Adipocyte (in vitro differentiated cells): ENCODE measurements at regions not wholly inside any gene's neighbourhood (a gene's known extent, or its start where the extent isn't known, plus 50 kb on each side); places are given as distances from the start of the nearest gene placed in this dataset.
"Not testable (repeated sequence)": the region's sequence is repeated elsewhere in the genome, so short reads cannot be mapped to it uniquely, and the experiment has no call there.

Experiments
- DNase-seq: peaks from one replicate; pipeline ENCODE4 v3.0.0-alpha.2; 2015; ENCODE audit warnings: low read depth
- H3K27me3 ChIP-seq: replicated peaks from 2 replicates; pipeline ENCODE4 v1.7.0; 2013; ENCODE audit warnings: mild to moderate bottlenecking, low read length, moderate library complexity; ENCODE audit not compliant: control insufficient read depth, insufficient read depth
- H3K36me3 ChIP-seq: 2 replicates; pipeline ENCODE4 v1.7.0; 2013; ENCODE audit warnings: low read length, mild to moderate bottlenecking, moderate library complexity; ENCODE audit not compliant: control insufficient read depth, insufficient read depth, severe bottlenecking
- H3K4me1 ChIP-seq: 2 replicates; pipeline ENCODE4 v1.7.0; 2013; ENCODE audit warnings: mild to moderate bottlenecking, low read length, moderate library complexity; ENCODE audit not compliant: control insufficient read depth, insufficient read depth
- H3K4me3 ChIP-seq: 2 replicates; pipeline ENCODE4 v1.7.0; 2013; ENCODE audit warnings: mild to moderate bottlenecking, low read length, moderate library complexity
- H3K9ac ChIP-seq: 2 replicates; pipeline ENCODE4 v1.7.0; 2013; ENCODE audit warnings: mild to moderate bottlenecking, low read length, moderate library complexity
- H3K9me3 ChIP-seq: 2 replicates; pipeline ENCODE4 v1.7.0; 2013; ENCODE audit warnings: mild to moderate bottlenecking, low read length, moderate library complexity; ENCODE audit not compliant: control insufficient read depth

DNA sequence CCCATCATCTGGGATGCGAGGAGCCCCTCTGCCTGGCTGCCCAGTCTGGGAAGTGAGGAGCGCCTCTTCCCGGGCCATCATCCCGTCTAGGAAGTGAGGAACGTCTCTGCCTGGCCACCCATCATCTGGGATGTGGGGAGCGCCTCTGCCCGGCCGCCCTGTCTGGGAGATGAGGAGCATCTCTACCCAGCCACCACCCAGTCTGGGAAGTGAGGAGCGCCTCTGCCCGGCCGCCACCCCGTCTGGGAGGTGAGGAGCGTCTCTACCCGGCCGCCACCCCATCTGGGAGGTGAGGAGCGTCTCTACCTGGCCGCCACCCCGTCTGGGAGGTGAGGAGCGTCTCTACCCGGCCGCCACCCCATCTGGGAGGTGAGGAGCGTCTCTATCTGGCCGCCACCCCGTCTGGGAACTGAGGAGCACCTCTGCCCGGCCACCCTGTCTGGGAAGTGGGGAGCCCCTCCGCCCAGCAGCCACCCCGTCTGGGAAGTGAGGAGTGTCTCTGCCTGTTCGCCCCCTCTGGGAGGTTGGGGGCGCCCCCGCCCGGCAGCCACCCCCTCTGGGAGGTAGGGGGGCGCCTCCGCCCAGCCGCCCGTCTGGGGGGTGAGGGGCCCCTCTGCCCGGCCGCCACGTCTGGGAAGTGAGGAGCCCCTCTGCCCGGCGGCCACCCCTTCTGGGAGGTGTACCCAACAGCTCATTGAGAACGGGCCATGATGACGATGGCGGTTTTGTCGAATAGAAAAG, 80.5 kb downstream of the NAA11 start:
- not testable (repeated sequence) for H3K4me3 ChIP-seq, DNase-seq, H3K27me3 ChIP-seq, H3K36me3 ChIP-seq, H3K9ac ChIP-seq, H3K9me3 ChIP-seq, H3K4me1 ChIP-seq

DNA sequence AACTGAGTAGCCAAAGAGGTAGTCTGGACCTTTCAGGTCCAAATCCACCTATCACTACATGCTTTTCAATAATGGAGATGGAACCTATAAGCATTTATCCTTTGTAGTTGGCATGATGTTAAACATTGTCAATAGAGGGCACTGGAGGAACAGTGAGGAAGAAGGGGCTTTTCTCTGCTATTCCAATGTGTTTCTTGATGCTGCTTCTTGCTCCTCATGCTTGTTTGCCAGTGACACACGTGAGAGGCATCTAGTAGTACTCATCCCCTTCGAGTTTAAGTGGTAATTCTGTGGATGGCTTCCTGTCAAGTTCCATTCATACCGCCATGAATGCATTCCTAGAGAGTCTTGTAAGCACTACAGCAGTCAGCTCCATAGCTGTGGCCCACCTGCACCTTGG, 84.0 kb downstream of the NAA11 start:
- H3K36me3 ChIP-seq = no peaks in the 10 kb centered on the region
- H3K9me3 ChIP-seq = no peaks in the 10 kb centered on the region
- no peak overlapping the region for H3K4me3 ChIP-seq
- no peaks in the 10 kb centered on the region for H3K4me1 ChIP-seq
- peak; percentile 9 for DNase-seq
- peaks cover 9% of the 10 kb centered on the region for H3K27me3 ChIP-seq
- no peak overlapping the region for H3K9ac ChIP-seq

GRCh38 chr4:79237851-79238250, 88.0 kb downstream of the NAA11 start:
- Histone ChIP-seq H3K9ac (no peak overlapping the region), H3K4me3 (no peak overlapping the region), H3K4me1 (peaks cover 3% of the 10 kb centered on the region), H3K9me3 (no peaks in the 10 kb centered on the region), H3K27me3 (peaks cover 9% of the 10 kb centered on the region), H3K36me3 (no peaks in the 10 kb centered on the region)
- DNase-seq = no peak

DNA sequence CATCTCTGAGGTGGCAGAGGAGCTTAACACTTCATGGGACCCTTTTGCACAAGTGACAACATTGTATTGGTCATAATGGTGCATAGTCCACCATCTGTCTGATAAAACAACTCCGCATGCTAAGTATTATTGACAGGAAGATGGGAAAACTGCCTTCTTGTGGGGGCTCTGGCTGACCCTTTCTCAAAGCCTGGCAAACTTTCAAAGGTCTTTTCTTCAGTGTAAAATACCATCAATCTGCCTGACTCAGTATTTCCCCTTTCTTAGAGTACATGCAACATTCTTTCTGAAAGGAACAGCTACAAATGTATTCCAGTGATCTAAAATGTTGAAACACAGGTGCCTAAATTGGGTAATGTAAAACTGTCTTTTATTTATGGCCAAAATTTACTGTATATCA, 89.1 kb downstream of the NAA11 start:
- H3K4me1 ChIP-seq = peaks cover 10% of the 10 kb centered on the region
- no peak overlapping the region for H3K9ac ChIP-seq
- peaks cover 9% of the 10 kb centered on the region for H3K27me3 ChIP-seq
- no peaks in the 10 kb centered on the region for H3K9me3 ChIP-seq
- DNase-seq = no peak
- no peaks in the 10 kb centered on the region for H3K36me3 ChIP-seq
- no peak overlapping the region for H3K4me3 ChIP-seq

DNA sequence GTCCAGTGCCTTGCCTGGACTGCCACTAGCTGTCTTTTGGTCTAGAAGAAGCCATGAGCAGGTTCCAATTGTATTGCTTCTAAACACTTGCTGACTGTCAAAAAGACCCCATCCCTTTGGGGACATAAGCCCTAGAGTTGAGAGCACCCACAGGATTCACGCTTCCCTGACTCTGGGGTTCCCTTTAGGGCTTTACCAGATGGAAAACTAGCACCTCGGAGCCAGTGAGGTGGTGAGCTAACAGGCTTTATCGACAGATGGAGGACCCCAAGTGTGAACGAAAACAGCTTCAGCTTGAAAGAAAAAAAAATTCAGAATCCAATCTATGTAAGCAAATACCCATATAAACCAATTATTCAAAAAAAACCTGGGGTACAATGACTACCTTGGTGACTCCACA, 90.8 kb downstream of the NAA11 start:
- Histone ChIP-seq H3K9me3 (no peaks in the 10 kb centered on the region), H3K4me1 (peaks cover 10% of the 10 kb centered on the region), H3K4me3 (no peak overlapping the region), H3K36me3 (no peaks in the 10 kb centered on the region), H3K27me3 (peaks cover 8% of the 10 kb centered on the region), H3K9ac (no peak overlapping the region)
- DNase-seq = no peak

GRCh38 chr4:79233820-79234219, 92.0 kb downstream of the NAA11 start:
- DNase-seq = no peak
- Histone ChIP-seq H3K27me3 (peaks cover 2% of the 10 kb centered on the region), H3K4me3 (no peak overlapping the region), H3K4me1 (peaks cover 10% of the 10 kb centered on the region), H3K9ac (no peak overlapping the region), H3K36me3 (no peaks in the 10 kb centered on the region), H3K9me3 (no peaks in the 10 kb centered on the region)

DNA sequence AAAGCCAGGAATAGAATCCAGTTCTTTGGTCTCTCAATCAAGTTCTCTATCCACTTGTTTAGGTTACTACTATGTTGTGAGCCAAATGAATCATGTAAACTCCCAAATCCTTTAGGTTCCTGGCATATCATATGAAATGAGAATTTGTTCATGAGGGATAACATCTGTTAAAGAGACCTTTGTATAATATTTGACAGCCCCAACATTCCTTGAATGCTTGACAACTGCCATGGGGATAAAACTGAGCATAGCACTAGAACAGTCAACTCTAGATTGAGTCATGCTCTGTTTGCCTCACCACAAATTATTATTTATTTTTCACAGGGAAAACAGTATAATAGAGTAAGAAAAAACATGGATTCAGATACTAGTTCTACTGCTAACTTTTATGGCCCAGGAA, 93.3 kb downstream of the NAA11 start:
- no peaks in the 10 kb centered on the region for H3K9me3 ChIP-seq
- H3K36me3 ChIP-seq = no peaks in the 10 kb centered on the region
- H3K4me3 ChIP-seq = no peak overlapping the region
- H3K27me3 ChIP-seq = no peaks in the 10 kb centered on the region
- H3K9ac ChIP-seq = no peak overlapping the region
- DNase-seq = peak; percentile 44
- peaks cover 17% of the 10 kb centered on the region for H3K4me1 ChIP-seq

GRCh38 chr4:79227860-79228259, 98.0 kb downstream of the NAA11 start:
- Histone ChIP-seq H3K9me3 (no peaks in the 10 kb centered on the region), H3K4me3 (no peak overlapping the region), H3K36me3 (no peaks in the 10 kb centered on the region), H3K27me3 (no peaks in the 10 kb centered on the region), H3K4me1 (peaks cover 16% of the 10 kb centered on the region), H3K9ac (no peak overlapping the region)
- peak; percentile 9 for DNase-seq

GRCh38 chr4:79225360-79225759, 100.5 kb downstream of the NAA11 start:
- no peak for DNase-seq
- Histone ChIP-seq H3K27me3 (no peaks in the 10 kb centered on the region), H3K9me3 (no peaks in the 10 kb centered on the region), H3K9ac (no peak overlapping the region), H3K36me3 (no peaks in the 10 kb centered on the region), H3K4me3 (no peak overlapping the region), H3K4me1 (peaks cover 10% of the 10 kb centered on the region)

- Histone ChIP-seq H3K4me3 (no peak overlapping the region), H3K36me3 (no peaks in the 10 kb centered on the region), H3K4me1 (peaks cover 10% of the 10 kb centered on the region), H3K9ac (no peak overlapping the region), H3K9me3 (no peaks in the 10 kb centered on the region), H3K27me3 (no peaks in the 10 kb centered on the region)
- DNase-seq = no peak
These were observed 101.1 kb downstream of the NAA11 start for GRCh38 chr4:79224777-79225104.

GRCh38 chr4:79223993-79224776, 101.7 kb downstream of the NAA11 start:
- no peak overlapping the region for H3K9ac ChIP-seq
- H3K4me3 ChIP-seq = no peak overlapping the region
- DNase-seq = no peak
- H3K36me3 ChIP-seq = no peaks in the 10 kb centered on the region
- no peaks in the 10 kb centered on the region for H3K9me3 ChIP-seq
- peaks cover 10% of the 10 kb centered on the region for H3K4me1 ChIP-seq
- no peaks in the 10 kb centered on the region for H3K27me3 ChIP-seq
